H9 (cell line): ENCODE measurements at regions not wholly inside any gene's neighbourhood (a gene's known extent, or its start where the extent isn't known, plus 50 kb on each side); places are given as distances from the start of the nearest gene placed in this dataset.

ENCODE experiments used
- DNase-seq: peaks from one replicate; pipeline ENCODE4 v3.0.0-alpha.2; 2017
- H2AFZ ChIP-seq: one replicate; pipeline ENCODE4 v1.6.1; 2013; ENCODE audit warnings: mild to moderate bottlenecking, low read length, control low read depth, moderate library complexity
- H2AK5ac ChIP-seq: 2 replicates; pipeline ENCODE4 v1.6.1; 2013; ENCODE audit warnings: low read length, control low read depth, mixed read lengths; ENCODE audit not compliant: insufficient read length
- H2BK120ac ChIP-seq: one replicate; pipeline ENCODE4 v1.6.1; 2013; ENCODE audit warnings: low read depth, mild to moderate bottlenecking, low read length, control low read depth, inconsistent platforms; ENCODE audit not compliant: poor library complexity, severe bottlenecking
- H2BK12ac ChIP-seq: 2 replicates; pipeline ENCODE4 v1.6.1; 2013; ENCODE audit warnings: low read length, control low read depth, mixed read lengths, low read depth; ENCODE audit not compliant: insufficient read length
- H2BK15ac ChIP-seq: 2 replicates; pipeline ENCODE4 v1.6.1; 2013; ENCODE audit warnings: low read depth, low read length, control low read depth
- H2BK20ac ChIP-seq: one replicate; pipeline ENCODE4 v1.6.1; 2013; ENCODE audit warnings: low read depth, mild to moderate bottlenecking, low read length, control low read depth, inconsistent platforms; ENCODE audit not compliant: poor library complexity, severe bottlenecking
- H2BK5ac ChIP-seq: 2 replicates; pipeline ENCODE4 v1.6.1; 2013; ENCODE audit warnings: low read length, control low read depth, mixed read lengths; ENCODE audit not compliant: insufficient read length
- H3K14ac ChIP-seq: 2 replicates; pipeline ENCODE4 v1.6.1; 2013; ENCODE audit warnings: low read length, control low read depth; ENCODE audit not compliant: insufficient read depth
- H3K18ac ChIP-seq: 2 replicates; pipeline ENCODE4 v1.6.1; 2013; ENCODE audit warnings: low read depth, mild to moderate bottlenecking, mixed read lengths, low read length, control low read depth; ENCODE audit not compliant: insufficient read length
- H3K23ac ChIP-seq: 2 replicates; pipeline ENCODE4 v1.6.1; 2013; ENCODE audit warnings: low read length, control low read depth, mixed read lengths, low read depth; ENCODE audit not compliant: insufficient read length
- H3K23me2 ChIP-seq: 2 replicates; pipeline ENCODE4 v1.6.1; 2013; ENCODE audit warnings: low read depth, mild to moderate bottlenecking, mixed read lengths, low read length, control low read depth; ENCODE audit not compliant: insufficient read length, poor library complexity, severe bottlenecking
- H3K27ac ChIP-seq: 2 replicates; pipeline ENCODE4 v1.5.1; 2013; ENCODE audit warnings: low read length, control low read depth, mixed read lengths, low read depth; ENCODE audit not compliant: insufficient read length
- H3K27me3 ChIP-seq: 2 replicates; pipeline ENCODE4 v1.6.1; 2013; ENCODE audit warnings: low read length, control low read depth, inconsistent platforms; ENCODE audit not compliant: insufficient read depth
- H3K4ac ChIP-seq: 2 replicates; pipeline ENCODE4 v1.6.1; 2013; ENCODE audit warnings: low read depth, mild to moderate bottlenecking, control low read depth, inconsistent platforms, low read length, moderate library complexity
- H3K4me1 ChIP-seq: 2 replicates; pipeline ENCODE4 v1.6.1; 2013; ENCODE audit warnings: low read length, control low read depth, inconsistent platforms; ENCODE audit not compliant: insufficient read depth
- H3K4me2 ChIP-seq: 2 replicates; pipeline ENCODE4 v1.6.1; 2013; ENCODE audit warnings: low read length, control low read depth, mixed read lengths; ENCODE audit not compliant: insufficient read length, insufficient read depth
- H3K56ac ChIP-seq: 2 replicates; pipeline ENCODE4 v1.6.1; 2013; ENCODE audit warnings: low read depth, mild to moderate bottlenecking, mixed read lengths, low read length, control low read depth; ENCODE audit not compliant: insufficient read length
- H3K79me1 ChIP-seq: 2 replicates; pipeline ENCODE4 v1.6.1; 2013; ENCODE audit warnings: low read depth, mild to moderate bottlenecking, moderate library complexity, low read length, control low read depth, inconsistent platforms; ENCODE audit not compliant: insufficient read depth, poor library complexity, severe bottlenecking
- H3K79me2 ChIP-seq: 2 replicates; pipeline ENCODE4 v1.6.1; 2013; ENCODE audit warnings: low read length, control low read depth, inconsistent platforms; ENCODE audit not compliant: insufficient read depth
- H3K9ac ChIP-seq: 2 replicates; pipeline ENCODE4 v1.6.1; 2013; ENCODE audit warnings: low read length, control low read depth, mixed read lengths; ENCODE audit not compliant: insufficient read length; ENCODE audit errors: extremely low read depth
- H3K9me3 ChIP-seq: one replicate; pipeline ENCODE4 v1.6.1; 2013; ENCODE audit warnings: low read depth, low read length, inconsistent platforms; ENCODE audit not compliant: control insufficient read depth
- H3T11ph ChIP-seq: one replicate; pipeline ENCODE4 v1.6.1; 2013; ENCODE audit warnings: mild to moderate bottlenecking, low read length, control low read depth, inconsistent platforms
- H4K20me1 ChIP-seq: one replicate; pipeline ENCODE4 v1.6.1; 2013; ENCODE audit not compliant: control insufficient read depth, insufficient read length, insufficient read depth
- H4K5ac ChIP-seq: 2 replicates; pipeline ENCODE4 v1.6.1; 2013; ENCODE audit warnings: low read depth, mild to moderate bottlenecking, mixed read lengths, low read length, control low read depth; ENCODE audit not compliant: insufficient read length
- H4K8ac ChIP-seq: replicated peaks from 2 replicates; pipeline ENCODE4 v1.6.1; 2013; ENCODE audit warnings: low read length, control low read depth, mixed read lengths, low read depth; ENCODE audit not compliant: insufficient read length
- H4K91ac ChIP-seq: 2 replicates; pipeline ENCODE4 v1.6.1; 2013; ENCODE audit warnings: low read depth, mild to moderate bottlenecking, moderate library complexity, mixed read lengths, low read length, control low read depth; ENCODE audit not compliant: insufficient read length
- H3K27ac Mint-ChIP-seq, 3 experiments: 2 replicates in 2 of 3; 3 replicates in 1 of 3; pipeline ENCODE4 v1.8.0; 2020 to 2021; ENCODE audit warnings: mixed read lengths in 3 of 3, mild to moderate bottlenecking in 1 of 3, moderate library complexity in 1 of 3
- H3K27me3 Mint-ChIP-seq: 2 replicates; pipeline ENCODE4 v1.8.0; 2021; ENCODE audit warnings: low read depth, mild to moderate bottlenecking, moderate library complexity, mixed read lengths
- H3K36me3 Mint-ChIP-seq, 3 experiments: 2 replicates in 2 of 3; 3 replicates in 1 of 3; pipeline ENCODE4 v1.8.0; 2020 to 2021; ENCODE audit warnings: low read depth in 3 of 3, mixed read lengths in 3 of 3; ENCODE audit not compliant: insufficient read depth in 1 of 3
- H3K4me1 Mint-ChIP-seq, 2 experiments: 2 replicates each; pipeline ENCODE4 v1.8.0; 2020; ENCODE audit warnings: mixed read lengths in 2 of 2
- H3K4me3 Mint-ChIP-seq, 2 experiments: 2 replicates in 1 of 2; 3 replicates in 1 of 2; pipeline ENCODE4 v1.8.0; 2020 to 2021; ENCODE audit warnings: mild to moderate bottlenecking in 2 of 2, mixed read lengths in 2 of 2, moderate library complexity in 1 of 2
- H3K9me3 Mint-ChIP-seq, 2 experiments: 2 replicates in 1 of 2; 3 replicates in 1 of 2; pipeline ENCODE4 v1.8.0; 2020; ENCODE audit warnings: mild to moderate bottlenecking in 2 of 2, mixed read lengths in 2 of 2, moderate library complexity in 1 of 2
- TF ChIP-seq, protein P1 (sequence below): fragments of 200-600 bp; sonication (generic); conservative IDR thresholded peaks from 3 replicates; pipeline ENCODE4 v1.8.0; 2021; ENCODE audit warnings: antibody characterized with exemption, mild to moderate bottlenecking

DNA sequence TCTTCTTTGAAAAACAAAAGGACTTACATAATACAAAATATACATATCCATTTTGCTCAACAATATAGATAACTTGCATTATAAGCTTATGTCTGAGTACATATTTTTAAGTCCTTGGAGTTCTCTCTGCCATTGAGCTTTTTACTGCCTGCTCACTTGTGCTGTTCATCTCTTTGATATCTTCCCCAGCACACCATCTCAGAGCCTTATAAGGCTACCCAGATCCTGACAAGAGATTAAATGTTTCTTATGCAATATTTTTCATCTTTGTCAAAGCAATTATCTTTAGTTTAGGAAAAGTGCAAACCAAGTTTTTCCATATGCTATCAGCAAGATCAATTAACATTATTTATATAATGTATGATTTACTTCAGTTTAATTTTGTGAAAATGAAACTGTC lies 60.7 kb upstream of the ITGA1 start:
- Histone ChIP-seq H2BK120ac (no peak overlapping the region), H2BK12ac (no peak overlapping the region), H2AK5ac (no peak overlapping the region), H2BK5ac (no peak overlapping the region), H2AFZ (no peak overlapping the region), H3K79me2 (no peaks in the 10 kb centered on the region), H2BK20ac (no peak overlapping the region), H4K20me1 (no peaks in the 10 kb centered on the region), H3K56ac (no peak overlapping the region), H3K18ac (no peak overlapping the region), H3K4me2 (no peak overlapping the region), H3K9ac (no peak overlapping the region), H4K5ac (no peak overlapping the region), H3K27me3 (no peaks in the 10 kb centered on the region; the same call in 1 of the 2 replicates), H3K23me2 (no peaks in the 10 kb centered on the region), H3K14ac (no peak overlapping the region), H4K8ac (no peak overlapping the region), H3K79me1 (no peaks in the 10 kb centered on the region), H4K91ac (no peak overlapping the region), H3K9me3 (no peaks in the 10 kb centered on the region), H3K4ac (no peak overlapping the region), H3K27ac (no peak overlapping the region), H2BK15ac (no peak overlapping the region), H3T11ph (no peak overlapping the region), H3K4me1 (no peaks in the 10 kb centered on the region), H3K23ac (no peak overlapping the region)
- peaks cover 2% of the 10 kb centered on the region; the same call in 1 of the 2 replicates for H3K27me3 Mint-ChIP-seq
- no peak for DNase-seq
- TF ChIP-seq, protein P1, sequence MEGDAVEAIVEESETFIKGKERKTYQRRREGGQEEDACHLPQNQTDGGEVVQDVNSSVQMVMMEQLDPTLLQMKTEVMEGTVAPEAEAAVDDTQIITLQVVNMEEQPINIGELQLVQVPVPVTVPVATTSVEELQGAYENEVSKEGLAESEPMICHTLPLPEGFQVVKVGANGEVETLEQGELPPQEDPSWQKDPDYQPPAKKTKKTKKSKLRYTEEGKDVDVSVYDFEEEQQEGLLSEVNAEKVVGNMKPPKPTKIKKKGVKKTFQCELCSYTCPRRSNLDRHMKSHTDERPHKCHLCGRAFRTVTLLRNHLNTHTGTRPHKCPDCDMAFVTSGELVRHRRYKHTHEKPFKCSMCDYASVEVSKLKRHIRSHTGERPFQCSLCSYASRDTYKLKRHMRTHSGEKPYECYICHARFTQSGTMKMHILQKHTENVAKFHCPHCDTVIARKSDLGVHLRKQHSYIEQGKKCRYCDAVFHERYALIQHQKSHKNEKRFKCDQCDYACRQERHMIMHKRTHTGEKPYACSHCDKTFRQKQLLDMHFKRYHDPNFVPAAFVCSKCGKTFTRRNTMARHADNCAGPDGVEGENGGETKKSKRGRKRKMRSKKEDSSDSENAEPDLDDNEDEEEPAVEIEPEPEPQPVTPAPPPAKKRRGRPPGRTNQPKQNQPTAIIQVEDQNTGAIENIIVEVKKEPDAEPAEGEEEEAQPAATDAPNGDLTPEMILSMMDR, result no peak
- H3K4me1 Mint-ChIP-seq, result peaks cover 0 to 4% of the 10 kb centered on the region in 2 experiments; a peak in 1 of 4 replicates
- no peak overlapping the region; a peak in 1 of 7 replicates for H3K27ac Mint-ChIP-seq
- peaks cover 0 to 7% (median 0%) of the 10 kb centered on the region in 3 experiments; a peak in 3 of 7 replicates for H3K36me3 Mint-ChIP-seq
- peaks cover 10% of the 10 kb centered on the region in 2 experiments; a peak in 4 of 5 replicates for H3K9me3 Mint-ChIP-seq
- H3K4me3 Mint-ChIP-seq, result no peak overlapping the region
